ENCODE measurements at regions not wholly inside any gene's neighbourhood (a gene's known extent, or its start where the extent isn't known, plus 50 kb on each side); places are given as distances from the start of the nearest gene placed in this dataset.
A peak's percentile ranks its signal among the peaks of the same experiment; 100 is the strongest.

- DNase-seq: no peak
Measured at GRCh38 chr20:56928007-56928406, 298.9 kb downstream of the TFAP2C start.

- DNase-seq: no peak
Measured at GRCh38 chr20:56929606-56930005, 300.5 kb downstream of the TFAP2C start.

- DNase-seq: no peak
Measured at GRCh38 chr20:56930876-56931275, 301.8 kb downstream of the TFAP2C start.

- no peak for DNase-seq
Measured at GRCh38 chr20:56932575-56933330, 303.6 kb downstream of the TFAP2C start.

GRCh38 chr20:56933331-56933698, 304.2 kb downstream of the TFAP2C start:
- DNase-seq: no peak

GRCh38 chr20:56934888-56935287, 305.8 kb downstream of the TFAP2C start:
- no peak for DNase-seq

GRCh38 chr20:56940466-56940865, 311.4 kb downstream of the TFAP2C start:
- no peak for DNase-seq

- DNase-seq: no peak
Measured at GRCh38 chr20:56941101-56941686, 312.1 kb downstream of the TFAP2C start.

- no peak for DNase-seq
Measured at GRCh38 chr20:56943946-56944945, 315.1 kb downstream of the TFAP2C start.

GRCh38 chr20:56945057-56945456, 316.0 kb downstream of the TFAP2C start:
- no peak for DNase-seq

GRCh38 chr20:56945901-56946300, 316.8 kb downstream of the TFAP2C start:
- no peak for DNase-seq

GRCh38 chr20:56949318-56949717, 317.1 kb downstream of the BMP7 start:
- DNase-seq: no peak

GRCh38 chr20:56952258-56953047, 314.0 kb downstream of the BMP7 start:
- DNase-seq: no peak

GRCh38 chr20:56953048-56953586, 313.3 kb downstream of the BMP7 start:
- DNase-seq: no peak

GRCh38 chr20:56954797-56955196, 311.6 kb downstream of the BMP7 start:
- no peak for DNase-seq

GRCh38 chr20:56955680-56956079, 310.8 kb downstream of the BMP7 start:
- no peak for DNase-seq

- DNase-seq: no peak
Measured at GRCh38 chr20:56956534-56956933, 309.9 kb downstream of the BMP7 start.

- peak; percentile 37 for DNase-seq
Measured at GRCh38 chr20:56957737-56958553, 308.5 kb downstream of the BMP7 start.

GRCh38 chr20:56964901-56965300, 301.5 kb downstream of the BMP7 start:
- no peak for DNase-seq

GRCh38 chr20:56967916-56968315, 298.5 kb downstream of the BMP7 start:
- DNase-seq: no peak

GRCh38 chr20:56968376-56969048, 297.9 kb downstream of the BMP7 start:
- DNase-seq: no peak
